LNCaP clone FGC (cell line): ENCODE measurements at regions not wholly inside any gene's neighbourhood (a gene's known extent, or its start where the extent isn't known, plus 50 kb on each side); places are given as distances from the start of the nearest gene placed in this dataset.

Source experiments
- DNase-seq: peaks from one replicate; pipeline ENCODE4 v3.0.0-alpha.2; 2011; ENCODE audit warnings: low read depth
- H3K4me3 ChIP-seq: 2 replicates; pipeline ENCODE4 v1.5.1; 2011; ENCODE audit warnings: mild to moderate bottlenecking, low read depth, low read length, control low read depth
- TF ChIP-seq, protein P1 (sequence below): IDR thresholded peaks from 2 replicates; pipeline ENCODE4 v1.5.1; 2012; ENCODE audit warnings: mild to moderate bottlenecking; ENCODE audit not compliant: control insufficient read depth, insufficient read depth; ENCODE audit errors: extremely low read depth

DNA sequence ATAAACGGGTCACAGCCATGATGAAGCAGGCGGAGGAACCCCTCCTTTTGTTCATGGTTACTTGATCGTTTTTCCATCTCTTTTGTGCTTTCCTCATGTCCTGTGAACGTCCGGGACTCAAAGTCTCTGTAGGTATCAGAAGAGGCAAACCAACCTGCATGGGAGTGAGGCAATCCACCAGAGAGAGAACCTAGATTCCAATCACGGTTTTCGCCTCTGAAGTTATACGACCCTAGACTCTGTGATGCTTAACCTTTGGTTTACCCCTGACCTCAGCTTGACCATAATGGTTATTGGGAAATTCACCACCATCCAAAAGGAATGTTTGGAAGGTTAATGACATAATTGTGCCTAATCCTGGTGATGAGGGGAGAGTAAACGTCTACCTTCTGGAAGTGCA, 186.8 kb upstream of the PRICKLE1 start:
- TF ChIP-seq, protein P1, sequence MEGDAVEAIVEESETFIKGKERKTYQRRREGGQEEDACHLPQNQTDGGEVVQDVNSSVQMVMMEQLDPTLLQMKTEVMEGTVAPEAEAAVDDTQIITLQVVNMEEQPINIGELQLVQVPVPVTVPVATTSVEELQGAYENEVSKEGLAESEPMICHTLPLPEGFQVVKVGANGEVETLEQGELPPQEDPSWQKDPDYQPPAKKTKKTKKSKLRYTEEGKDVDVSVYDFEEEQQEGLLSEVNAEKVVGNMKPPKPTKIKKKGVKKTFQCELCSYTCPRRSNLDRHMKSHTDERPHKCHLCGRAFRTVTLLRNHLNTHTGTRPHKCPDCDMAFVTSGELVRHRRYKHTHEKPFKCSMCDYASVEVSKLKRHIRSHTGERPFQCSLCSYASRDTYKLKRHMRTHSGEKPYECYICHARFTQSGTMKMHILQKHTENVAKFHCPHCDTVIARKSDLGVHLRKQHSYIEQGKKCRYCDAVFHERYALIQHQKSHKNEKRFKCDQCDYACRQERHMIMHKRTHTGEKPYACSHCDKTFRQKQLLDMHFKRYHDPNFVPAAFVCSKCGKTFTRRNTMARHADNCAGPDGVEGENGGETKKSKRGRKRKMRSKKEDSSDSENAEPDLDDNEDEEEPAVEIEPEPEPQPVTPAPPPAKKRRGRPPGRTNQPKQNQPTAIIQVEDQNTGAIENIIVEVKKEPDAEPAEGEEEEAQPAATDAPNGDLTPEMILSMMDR, result no peak
- no peak for DNase-seq

GRCh38 chr12:42774238-42774637, 184.7 kb upstream of the PRICKLE1 start:
- no peak for DNase-seq
- no peak overlapping the region for H3K4me3 ChIP-seq
- TF ChIP-seq, protein P1, result no peak

More for the DNA sequence above, 186.8 kb upstream of the PRICKLE1 start:
- H3K4me3 ChIP-seq, result no peak overlapping the region

DNA sequence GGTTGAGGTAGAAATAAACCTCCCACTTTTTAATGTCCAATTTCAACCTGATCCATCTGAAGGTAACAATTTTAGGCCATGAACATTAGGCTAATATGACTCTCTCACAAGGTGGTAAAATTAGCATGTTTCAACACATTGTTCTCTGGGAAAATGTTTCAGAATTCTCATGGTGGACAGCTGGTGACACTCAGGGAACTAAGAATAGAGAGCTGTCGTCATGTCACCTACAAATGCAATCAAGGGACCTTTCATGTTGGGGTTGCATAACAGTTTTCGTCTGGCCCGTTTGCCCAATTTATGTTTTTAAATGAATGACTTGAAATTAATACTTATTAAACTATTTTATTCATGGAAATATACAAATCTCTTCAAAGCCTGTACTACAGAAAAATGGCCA, 180.7 kb upstream of the PRICKLE1 start:
- TF ChIP-seq, protein P1, result no peak
- no peak overlapping the region for H3K4me3 ChIP-seq
- no peak for DNase-seq

DNA sequence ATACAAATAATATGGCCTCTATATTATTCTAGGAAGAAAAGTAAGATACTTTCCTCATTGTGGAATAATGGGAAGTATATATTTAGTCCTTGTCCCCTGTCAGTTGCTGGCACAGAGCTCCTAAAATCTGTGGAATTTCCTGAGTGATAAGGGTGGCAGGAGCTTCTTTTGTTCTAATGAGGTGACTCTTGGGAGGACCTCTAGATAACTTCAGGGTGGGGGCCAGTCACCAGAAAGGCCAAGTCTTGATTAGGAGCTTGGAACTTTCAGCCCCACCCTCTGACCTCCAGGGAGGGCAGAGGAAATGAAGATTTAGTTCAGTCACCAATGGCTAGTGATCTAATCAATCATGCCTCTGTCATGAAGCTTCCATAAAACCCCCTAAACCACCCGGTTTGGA, 179.9 kb upstream of the PRICKLE1 start:
- H3K4me3 ChIP-seq, result no peak overlapping the region
- no peak for DNase-seq

DNA sequence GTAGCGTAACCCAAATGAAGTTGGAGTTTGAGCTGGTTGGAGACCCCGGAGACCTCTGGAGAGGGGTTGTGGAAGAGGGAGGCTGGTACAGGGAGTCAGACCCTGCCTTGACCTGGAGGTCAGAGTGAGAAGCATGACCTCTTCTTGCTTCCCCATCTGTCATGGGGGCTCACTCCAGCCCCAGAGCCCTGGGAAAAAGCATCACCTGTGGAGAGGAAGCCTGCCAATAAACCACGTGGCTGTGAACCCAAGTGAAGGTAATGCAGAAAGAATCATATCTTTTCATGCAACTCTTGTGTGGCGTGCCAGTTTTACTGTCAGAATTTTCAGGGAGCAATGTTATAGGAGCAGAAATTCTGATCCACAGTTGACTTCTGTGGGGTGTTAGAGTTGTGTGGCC, 178.5 kb upstream of the PRICKLE1 start:
- no peak overlapping the region for H3K4me3 ChIP-seq
- no peak for DNase-seq
- TF ChIP-seq, protein P1, result no peak

More for the DNA sequence above, 179.9 kb upstream of the PRICKLE1 start:
- TF ChIP-seq, protein P1, result no peak

- DNase-seq, result no peak
- H3K4me3 ChIP-seq, result no peak overlapping the region
- TF ChIP-seq, protein P1, result no peak
Measured at GRCh38 chr12:42767326-42767954, 177.9 kb upstream of the PRICKLE1 start.

DNA sequence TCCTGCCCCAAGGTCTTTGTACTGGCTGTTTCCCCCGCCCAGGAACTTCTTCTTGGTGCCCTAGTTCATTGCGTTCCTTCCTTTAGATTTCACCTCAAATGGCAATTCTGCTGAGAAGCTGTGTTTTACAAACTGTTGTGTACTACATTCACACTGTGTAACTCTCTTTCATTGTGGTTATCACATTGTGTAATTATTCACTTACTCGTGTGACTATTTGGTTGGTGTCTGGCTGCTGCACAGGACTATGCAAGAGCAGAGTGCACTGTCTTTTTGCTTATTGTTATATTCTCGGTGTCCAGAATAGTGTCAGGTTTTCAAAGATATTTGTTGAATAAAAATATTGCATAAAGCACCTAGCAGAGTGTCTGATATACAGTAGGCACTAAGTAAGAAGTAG, 177.2 kb upstream of the PRICKLE1 start:
- TF ChIP-seq, protein P1, result no peak
- no peak overlapping the region for H3K4me3 ChIP-seq
- no peak for DNase-seq
